ENCODE measurements at regions not wholly inside any gene's neighbourhood (a gene's known extent, or its start where the extent isn't known, plus 50 kb on each side); places are given as distances from the start of the nearest gene placed in this dataset.

- Mint-ChIP-seq H3K36me3 (ENCODE audit: low read depth) (no peaks in the 10 kb centered on the region), H3K27ac (no peak overlapping the region; the same call in 1 of the 2 replicates), H3K4me3 (no peak overlapping the region), H3K27me3 (ENCODE audit: insufficient read depth, low read depth, poor library complexity) (no peaks in the 10 kb centered on the region), H3K9me3 (no peaks in the 10 kb centered on the region), H3K4me1 (no peaks in the 10 kb centered on the region)
- DNase-seq (ENCODE audit: low spot score) (no peak), ATAC-seq (no peak)
- H3K36me3 ChIP-seq (ENCODE audit: insufficient read depth): no peaks in the 10 kb centered on the region
- no peaks in the 10 kb centered on the region for H3F3A ChIP-seq (replicated peaks; ENCODE audit: low read depth)
- no peak overlapping the region for H3K27ac ChIP-seq (ENCODE audit: low read depth)
- TF ChIP-seq ZNF331 (CRISPR knock-in tag; IDR thresholded peaks at IDR 0.05; ENCODE audit: low read depth) (no peak), NANOG (IDR thresholded peaks at IDR 0.05; ENCODE audit: borderline replicate concordance) (no peak), EZH2 (IDR thresholded peaks at IDR 0.05; ENCODE audit: low read depth, unreplicated experiment) (no peak), ETS1 (IDR thresholded peaks at IDR 0.05) (no peak), REST (IDR thresholded peaks at IDR 0.05; ENCODE audit: unreplicated experiment) (no peak), STAT1 (IDR thresholded peaks at IDR 0.05; ENCODE audit: unreplicated experiment) (no peak), POLR2AphosphoS5 (IDR thresholded peaks at IDR 0.05; ENCODE audit: low read depth) (no peak)
- no peaks in the 10 kb centered on the region for H4K20me1 ChIP-seq (replicated peaks; ENCODE audit: insufficient read depth)
- no peaks in the 10 kb centered on the region for H3K27me3 ChIP-seq (ENCODE audit: insufficient read depth)
- no peaks in the 10 kb centered on the region for H3K79me2 ChIP-seq (replicated peaks; ENCODE audit: insufficient read depth)
- no peak overlapping the region for H3K4me3 ChIP-seq
- H3K4me1 ChIP-seq (ENCODE audit: insufficient read depth): no peaks in the 10 kb centered on the region
- no peak overlapping the region for H2AFZ ChIP-seq
- no peak overlapping the region for H3K4me2 ChIP-seq
- peaks cover 3% of the 10 kb centered on the region; the same call in 1 of the 2 replicates for H3K9me2 ChIP-seq (ENCODE audit: insufficient read depth)
Measured at GRCh38 chr2:107285621-107286299, 399.8 kb upstream of the ST6GAL2 start.

DNA sequence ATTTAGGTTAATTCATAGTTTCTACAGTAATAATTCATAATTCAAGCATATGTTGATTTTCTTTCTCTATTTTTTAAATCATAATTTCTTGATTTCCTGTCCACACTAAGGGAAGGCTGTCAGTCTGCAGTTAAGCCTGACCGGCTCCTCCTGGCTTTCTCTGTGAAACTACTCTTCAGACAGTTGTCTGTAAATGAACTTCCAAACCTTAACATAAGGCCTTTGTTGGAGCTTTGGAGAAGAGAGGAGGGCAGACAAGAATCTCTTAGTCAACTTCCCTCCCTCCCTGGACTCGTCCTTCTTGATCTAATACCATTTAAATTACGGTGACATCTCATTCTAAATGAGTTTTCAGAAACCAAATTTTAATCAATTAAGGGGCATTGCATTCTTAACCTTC lies 404.1 kb upstream of the ST6GAL2 start:
- no peaks in the 10 kb centered on the region for H3K27me3 ChIP-seq (ENCODE audit: insufficient read depth)
- no peaks in the 10 kb centered on the region for H3K36me3 ChIP-seq (ENCODE audit: insufficient read depth)
- H3K4me1 ChIP-seq (ENCODE audit: insufficient read depth): no peaks in the 10 kb centered on the region
- Mint-ChIP-seq H3K4me1 (no peaks in the 10 kb centered on the region), H3K36me3 (ENCODE audit: low read depth) (no peaks in the 10 kb centered on the region), H3K4me3 (no peak overlapping the region), H3K9me3 (peaks cover 5% of the 10 kb centered on the region; the same call in 2 of the 3 replicates), H3K27me3 (ENCODE audit: insufficient read depth, low read depth, poor library complexity) (no peaks in the 10 kb centered on the region), H3K27ac (no peak overlapping the region)
- H3K79me2 ChIP-seq (replicated peaks; ENCODE audit: insufficient read depth): no peaks in the 10 kb centered on the region
- DNase-seq (ENCODE audit: low spot score) (no peak), ATAC-seq (no peak)
- H3K4me2 ChIP-seq: no peak overlapping the region
- H4K20me1 ChIP-seq (replicated peaks; ENCODE audit: insufficient read depth): no peaks in the 10 kb centered on the region
- H2AFZ ChIP-seq: no peak overlapping the region
- H3K9me2 ChIP-seq (ENCODE audit: insufficient read depth): peaks cover 7% of the 10 kb centered on the region; the same call in 1 of the 2 replicates
- no peak overlapping the region for H3K27ac ChIP-seq (ENCODE audit: low read depth)
- no peaks in the 10 kb centered on the region for H3F3A ChIP-seq (replicated peaks; ENCODE audit: low read depth)
- H3K4me3 ChIP-seq: no peak overlapping the region
- TF ChIP-seq NANOG (IDR thresholded peaks at IDR 0.05; ENCODE audit: borderline replicate concordance): no peak
- TF ChIP-seq, protein P1, sequence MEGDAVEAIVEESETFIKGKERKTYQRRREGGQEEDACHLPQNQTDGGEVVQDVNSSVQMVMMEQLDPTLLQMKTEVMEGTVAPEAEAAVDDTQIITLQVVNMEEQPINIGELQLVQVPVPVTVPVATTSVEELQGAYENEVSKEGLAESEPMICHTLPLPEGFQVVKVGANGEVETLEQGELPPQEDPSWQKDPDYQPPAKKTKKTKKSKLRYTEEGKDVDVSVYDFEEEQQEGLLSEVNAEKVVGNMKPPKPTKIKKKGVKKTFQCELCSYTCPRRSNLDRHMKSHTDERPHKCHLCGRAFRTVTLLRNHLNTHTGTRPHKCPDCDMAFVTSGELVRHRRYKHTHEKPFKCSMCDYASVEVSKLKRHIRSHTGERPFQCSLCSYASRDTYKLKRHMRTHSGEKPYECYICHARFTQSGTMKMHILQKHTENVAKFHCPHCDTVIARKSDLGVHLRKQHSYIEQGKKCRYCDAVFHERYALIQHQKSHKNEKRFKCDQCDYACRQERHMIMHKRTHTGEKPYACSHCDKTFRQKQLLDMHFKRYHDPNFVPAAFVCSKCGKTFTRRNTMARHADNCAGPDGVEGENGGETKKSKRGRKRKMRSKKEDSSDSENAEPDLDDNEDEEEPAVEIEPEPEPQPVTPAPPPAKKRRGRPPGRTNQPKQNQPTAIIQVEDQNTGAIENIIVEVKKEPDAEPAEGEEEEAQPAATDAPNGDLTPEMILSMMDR (conservative IDR thresholded peaks at IDR 0.05; ENCODE audit: low read depth in 2 of 2): no peak
- TF ChIP-seq ZNF331 (CRISPR knock-in tag; IDR thresholded peaks at IDR 0.05; ENCODE audit: low read depth): no peak
- no peak for TF ChIP-seq ZNF114 (CRISPR knock-in tag; IDR thresholded peaks at IDR 0.05)
- no peak for TF ChIP-seq ETS1 (IDR thresholded peaks at IDR 0.05)
- TF ChIP-seq REST (IDR thresholded peaks at IDR 0.05; ENCODE audit: unreplicated experiment): no peak
- TF ChIP-seq EZH2phosphoT487 (IDR thresholded peaks at IDR 0.05; ENCODE audit: unreplicated experiment): no peak
- no peak for TF ChIP-seq JUNB (IDR thresholded peaks at IDR 0.05; ENCODE audit: unreplicated experiment)
- TF ChIP-seq EZH2 (IDR thresholded peaks at IDR 0.05; ENCODE audit: low read depth, unreplicated experiment): no peak
